Cardiac muscle cell (in vitro differentiated cells and primary cell): ENCODE measurements at regions not wholly inside any gene's neighbourhood (a gene's known extent, or its start where the extent isn't known, plus 50 kb on each side); places are given as distances from the start of the nearest gene placed in this dataset.
A peak's percentile ranks its signal among the peaks of the same experiment; 100 is the strongest.
"Not testable (repeated sequence)": the region's sequence is repeated elsewhere in the genome, so short reads cannot be mapped to it uniquely, and the experiment has no call there.

Experiments used
- DNase-seq, 2 donors: peaks; one replicate each; pipeline versions ENCODE4 v3.0.0 to v3.0.0-alpha.2; 2010 to 2017; ENCODE audit warnings: low read depth in 1 of 2, low spot score in 1 of 2
- H3K27ac ChIP-seq: fragments of 200-600 bp; sonication (generic); 2 replicates; pipeline ENCODE4 v1.5.1; 2016
- H3K27me3 ChIP-seq: fragments of 200-600 bp; sonication (generic); 2 replicates; pipeline ENCODE4 v1.6.0; 2016; ENCODE audit warnings: control low read depth
- H3K36me3 ChIP-seq: fragments of 200-600 bp; sonication (generic); 2 replicates; pipeline ENCODE4 v1.5.1; 2016; ENCODE audit warnings: control low read depth
- H3K4me1 ChIP-seq: fragments of 200-600 bp; sonication (generic); 2 replicates; pipeline ENCODE4 v1.8.1; 2017; ENCODE audit warnings: low read depth, mild to moderate bottlenecking, mixed run types
- H3K4me3 ChIP-seq: fragments of 200-600 bp; sonication (generic); 2 replicates; pipeline ENCODE4 v1.5.1; 2016; ENCODE audit warnings: mild to moderate bottlenecking
- H3K9me3 ChIP-seq: fragments of 200-600 bp; sonication (generic); 2 replicates; pipeline ENCODE4 v1.5.1; 2017; ENCODE audit warnings: low read depth, mild to moderate bottlenecking, control low read depth
- CTCF ChIP-seq: IDR thresholded peaks from 2 replicates; pipeline ENCODE4 v1.5.1; 2012; ENCODE audit warnings: low read depth, mild to moderate bottlenecking, low read length

- no peaks in the 10 kb centered on the region for H3K9me3 ChIP-seq
- no peak for TF ChIP-seq CTCF
- H3K27ac ChIP-seq = no peak overlapping the region
- H3K27me3 ChIP-seq = no peaks in the 10 kb centered on the region
- no peaks in the 10 kb centered on the region for H3K4me1 ChIP-seq
- DNase-seq = no peak
- H3K36me3 ChIP-seq = no peaks in the 10 kb centered on the region
- no peak overlapping the region for H3K4me3 ChIP-seq
Observed at GRCh38 chr15:61376516-61376915, 147.4 kb upstream of the RORA start.

DNA sequence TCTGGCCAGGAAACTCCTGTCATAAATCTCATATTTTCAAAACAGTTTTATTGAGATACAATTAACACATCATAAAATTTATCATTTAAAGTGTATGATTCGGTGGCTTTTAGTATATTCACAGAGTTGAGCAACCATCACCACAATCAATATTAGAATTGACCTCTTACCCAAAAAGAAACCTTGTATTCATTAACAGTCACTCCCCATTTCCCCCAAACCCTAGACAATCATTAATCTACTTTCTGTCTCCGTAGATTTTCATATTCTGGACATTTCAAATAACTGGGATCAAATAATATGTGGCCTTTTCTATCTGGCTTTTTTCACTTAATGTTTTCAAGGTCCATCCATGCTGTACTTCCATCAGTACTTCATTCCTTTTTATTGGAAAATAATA, 145.7 kb upstream of the RORA start:
- H3K36me3 ChIP-seq = no peaks in the 10 kb centered on the region
- DNase-seq = no peak
- no peaks in the 10 kb centered on the region for H3K27me3 ChIP-seq
- H3K4me3 ChIP-seq = no peak overlapping the region
- TF ChIP-seq CTCF = no peak
- no peaks in the 10 kb centered on the region for H3K9me3 ChIP-seq
- H3K4me1 ChIP-seq = no peaks in the 10 kb centered on the region
- H3K27ac ChIP-seq = no peak overlapping the region

GRCh38 chr15:61367953-61368352, 138.9 kb upstream of the RORA start:
- Histone ChIP-seq H3K4me3 (no peak overlapping the region), H3K36me3 (no peaks in the 10 kb centered on the region), H3K4me1 (no peaks in the 10 kb centered on the region), H3K9me3 (no peaks in the 10 kb centered on the region), H3K27me3 (no peaks in the 10 kb centered on the region), H3K27ac (no peak overlapping the region)
- DNase-seq = no peak
- no peak for TF ChIP-seq CTCF

DNA sequence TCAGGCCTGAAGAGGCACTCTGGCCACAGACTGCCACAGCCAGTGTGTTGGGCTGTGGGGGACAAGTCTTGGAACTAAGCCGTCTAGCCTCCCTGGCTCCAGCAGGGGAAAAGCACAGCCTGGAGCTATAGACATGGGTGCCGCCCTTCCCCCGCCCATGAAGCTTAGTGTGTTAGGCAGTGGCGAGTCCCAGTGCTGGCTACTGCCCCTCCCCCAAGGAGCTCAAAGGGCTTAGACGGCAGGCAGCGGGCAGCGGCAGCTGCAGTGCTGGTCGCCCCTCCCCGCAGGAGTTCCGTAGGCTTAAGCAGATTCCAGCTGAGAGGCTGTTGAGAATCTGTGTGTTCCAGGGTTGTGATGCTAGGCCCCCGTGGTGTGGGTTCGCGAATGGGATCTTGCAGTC, 135.8 kb upstream of the RORA start:
- H3K27me3 ChIP-seq = no peaks in the 10 kb centered on the region
- no peak for TF ChIP-seq CTCF
- peak in 1 of 2 donors; percentile 6 for DNase-seq
- H3K4me1 ChIP-seq = no peaks in the 10 kb centered on the region
- H3K4me3 ChIP-seq = no peak overlapping the region
- H3K27ac ChIP-seq = no peak overlapping the region
- no peaks in the 10 kb centered on the region for H3K36me3 ChIP-seq
- H3K9me3 ChIP-seq = no peaks in the 10 kb centered on the region

DNA sequence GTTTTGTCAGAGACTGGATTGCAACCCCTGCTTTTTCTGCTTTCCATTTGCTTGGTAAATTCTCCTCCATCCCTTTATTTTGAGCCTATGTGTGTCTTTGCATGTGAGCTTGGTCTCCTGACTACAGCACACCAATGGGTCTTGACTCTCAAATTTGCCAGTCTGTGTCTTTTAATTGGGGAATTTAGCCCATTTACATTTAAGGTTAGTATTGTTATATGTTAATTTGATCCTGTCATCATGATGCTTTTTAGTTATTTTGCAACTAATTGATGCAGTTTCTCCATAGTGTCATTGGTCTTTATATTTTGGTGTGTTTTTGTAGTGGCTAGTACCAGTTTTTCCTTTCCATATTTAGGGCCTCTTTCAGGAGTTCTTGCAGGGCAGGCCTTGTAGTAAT, 133.8 kb upstream of the RORA start:
- H3K27me3 ChIP-seq, H3K4me3 ChIP-seq, DNase-seq: not testable (repeated sequence)

DNA sequence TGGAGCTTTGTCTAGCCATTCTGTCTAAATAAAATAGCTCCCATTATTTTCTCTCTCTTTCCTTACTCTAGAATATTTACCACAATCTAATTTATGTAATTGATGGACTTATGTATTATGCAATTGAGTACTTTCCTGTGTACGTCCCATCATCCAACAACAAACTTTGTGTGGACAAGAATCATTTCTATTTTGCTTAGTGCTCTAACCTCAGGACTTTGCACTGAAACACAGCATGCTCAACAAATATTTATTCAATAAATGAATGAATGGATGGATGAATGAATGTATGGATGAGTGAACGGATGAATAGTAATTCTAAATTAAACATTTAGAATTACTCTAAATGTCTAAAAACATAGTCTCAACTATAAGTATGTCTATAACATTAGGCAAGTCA, 115.2 kb upstream of the RORA start:
- Histone ChIP-seq H3K9me3 (no peaks in the 10 kb centered on the region), H3K27ac (no peak overlapping the region), H3K4me3 (no peak overlapping the region), H3K36me3 (no peaks in the 10 kb centered on the region), H3K4me1 (no peaks in the 10 kb centered on the region), H3K27me3 (no peaks in the 10 kb centered on the region)
- DNase-seq = no peak
- TF ChIP-seq CTCF = no peak

More for the DNA sequence above, 133.8 kb upstream of the RORA start:
- not testable (repeated sequence) for H3K9me3 ChIP-seq, H3K4me1 ChIP-seq, H3K27ac ChIP-seq, H3K36me3 ChIP-seq
